NCI-H2196 (cell line): ENCODE measurements at regions not wholly inside any gene's neighbourhood (a gene's known extent, or its start where the extent isn't known, plus 50 kb on each side); places are given as distances from the start of the nearest gene placed in this dataset.
A peak's percentile ranks its signal among the peaks of the same experiment; 100 is the strongest.

Source experiments
- DNase-seq: peaks from one replicate; lab custom pipeline; 2025; ENCODE audit not compliant: unreplicated experiment; lab: John Stamatoyannopoulos, UW

GRCh38 chr1:10896673-10897072 lies 100.2 kb upstream of the CASZ1 start:
- DNase-seq: no peak

- no peak for DNase-seq
Observed at GRCh38 chr1:10897321-10897980, 101.0 kb upstream of the CASZ1 start.

- no peak for DNase-seq
Observed at GRCh38 chr1:10897981-10898728, 101.7 kb upstream of the CASZ1 start.

GRCh38 chr1:10898921-10899320 lies 102.5 kb upstream of the CASZ1 start:
- no peak for DNase-seq

- no peak for DNase-seq
Observed at GRCh38 chr1:10899490-10900250, 103.2 kb upstream of the CASZ1 start.

- no peak for DNase-seq
Observed at GRCh38 chr1:10900251-10900651, 103.8 kb upstream of the CASZ1 start.

- no peak for DNase-seq
Observed at GRCh38 chr1:10900691-10901090, 104.2 kb upstream of the CASZ1 start.

GRCh38 chr1:10901091-10901890 lies 104.8 kb upstream of the CASZ1 start:
- no peak for DNase-seq

- no peak for DNase-seq
Observed at GRCh38 chr1:10901891-10902805, 105.7 kb upstream of the CASZ1 start.

GRCh38 chr1:10903421-10903820 lies 107.0 kb upstream of the CASZ1 start:
- DNase-seq: no peak

- DNase-seq: no peak
Observed at GRCh38 chr1:10903821-10904220, 107.4 kb upstream of the CASZ1 start.

GRCh38 chr1:10904396-10905358 lies 107.8 kb upstream of the TARDBP start:
- DNase-seq: no peak

- no peak for DNase-seq
Observed at GRCh38 chr1:10905841-10906655, 106.4 kb upstream of the TARDBP start.

GRCh38 chr1:10906866-10907519 lies 105.5 kb upstream of the TARDBP start:
- DNase-seq: no peak

GRCh38 chr1:10908266-10908665 lies 104.2 kb upstream of the TARDBP start:
- no peak for DNase-seq

GRCh38 chr1:10909697-10910680 lies 102.5 kb upstream of the TARDBP start:
- peak; percentile 66 for DNase-seq
